GM18505 (cell line): ENCODE measurements at regions not wholly inside any gene's neighbourhood (a gene's known extent, or its start where the extent isn't known, plus 50 kb on each side); places are given as distances from the start of the nearest gene placed in this dataset.

Experiments
- ATAC-seq: cut with Tn5 transposase; IDR thresholded peaks from one replicate; pipeline ENCODE4 v1.9.1; 2021; ENCODE audit not compliant: unreplicated experiment
- POLR2A ChIP-seq: IDR thresholded peaks from 4 replicates; pipeline ENCODE4 v1.6.1; 2011; ENCODE audit warnings: borderline replicate concordance; ENCODE audit not compliant: insufficient read depth, insufficient read length; ENCODE audit errors: extremely low read depth

GRCh38 chr3:75075158-75075557 lies 460.7 kb upstream of the CNTN3 start:
- no peak for ATAC-seq
- TF ChIP-seq POLR2A: no peak

GRCh38 chr3:75076481-75076880 lies 462.0 kb upstream of the CNTN3 start:
- no peak for TF ChIP-seq POLR2A

GRCh38 chr3:75078290-75078689 lies 463.8 kb upstream of the CNTN3 start:
- no peak for ATAC-seq
- no peak for TF ChIP-seq POLR2A

More at GRCh38 chr3:75076481-75076880, 462.0 kb upstream of the CNTN3 start:
- ATAC-seq: no peak

GRCh38 chr3:75082845-75083244 lies 468.4 kb upstream of the CNTN3 start:
- TF ChIP-seq POLR2A: no peak
- no peak for ATAC-seq

- ATAC-seq: no peak
- no peak for TF ChIP-seq POLR2A
Observed at GRCh38 chr3:75089841-75090240, 475.4 kb upstream of the CNTN3 start.

- ATAC-seq: no peak
- TF ChIP-seq POLR2A: no peak
Observed at GRCh38 chr3:75101329-75102147, 487.1 kb upstream of the CNTN3 start.

- ATAC-seq: no peak
- TF ChIP-seq POLR2A: no peak
Observed at GRCh38 chr3:75110741-75111140, 496.3 kb upstream of the CNTN3 start.

- no peak for ATAC-seq
- TF ChIP-seq POLR2A: no peak
Observed at GRCh38 chr3:75115695-75116094, 501.2 kb upstream of the CNTN3 start.

- no peak for ATAC-seq
- TF ChIP-seq POLR2A: no peak
Observed at GRCh38 chr3:75118779-75119178, 504.3 kb upstream of the CNTN3 start.

GRCh38 chr3:75126556-75126955 lies 512.1 kb upstream of the CNTN3 start:
- no peak for ATAC-seq

GRCh38 chr3:75129101-75129500 lies 514.6 kb upstream of the CNTN3 start:
- TF ChIP-seq POLR2A: no peak
- no peak for ATAC-seq

More at GRCh38 chr3:75126556-75126955, 512.1 kb upstream of the CNTN3 start:
- no peak for TF ChIP-seq POLR2A

- no peak for ATAC-seq
Observed at GRCh38 chr3:75136100-75136897, 521.8 kb upstream of the CNTN3 start.

GRCh38 chr3:75138345-75138744 lies 523.9 kb upstream of the CNTN3 start:
- TF ChIP-seq POLR2A: no peak
- no peak for ATAC-seq

More at GRCh38 chr3:75136100-75136897, 521.8 kb upstream of the CNTN3 start:
- TF ChIP-seq POLR2A: no peak
